Neural progenitor cell (in vitro differentiated cells): ENCODE measurements at regions not wholly inside any gene's neighbourhood (a gene's known extent, or its start where the extent isn't known, plus 50 kb on each side); places are given as distances from the start of the nearest gene placed in this dataset.

Experiments used
- DNase-seq: peaks from one replicate; pipeline ENCODE4 v3.0.0-alpha.2; 2016; ENCODE audit warnings: low spot score
- H2AFZ ChIP-seq: fragments of 200-600 bp; sonication (generic); replicated peaks from 2 replicates; pipeline ENCODE4 v1.6.1; 2016; ENCODE audit warnings: antibody characterized with exemption
- H3F3A ChIP-seq: fragments of 200-600 bp; sonication (generic); 2 replicates; pipeline ENCODE4 v1.6.1; 2016; ENCODE audit warnings: antibody characterized with exemption, low read depth
- H3K27ac ChIP-seq: fragments of 200-600 bp; sonication (generic); 2 replicates; pipeline ENCODE4 v1.5.1; 2016; ENCODE audit warnings: mild to moderate bottlenecking
- H3K27me3 ChIP-seq: fragments of 200-600 bp; sonication (generic); 2 replicates; pipeline ENCODE4 v1.6.1; 2016; ENCODE audit warnings: mild to moderate bottlenecking, moderate library complexity
- H3K36me3 ChIP-seq: fragments of 200-600 bp; sonication (generic); 2 replicates; pipeline ENCODE4 v1.5.1; 2016
- H3K4me1 ChIP-seq: fragments of 200-600 bp; sonication (generic); 2 replicates; pipeline ENCODE4 v1.6.1; 2016; ENCODE audit warnings: mixed run types
- H3K4me2 ChIP-seq: fragments of 200-600 bp; sonication (generic); 2 replicates; pipeline ENCODE4 v1.6.1; 2016
- H3K4me3 ChIP-seq: fragments of 200-600 bp; sonication (generic); 2 replicates; pipeline ENCODE4 v1.5.1; 2016
- H3K79me2 ChIP-seq: fragments of 200-600 bp; sonication (generic); 2 replicates; pipeline ENCODE4 v1.6.1; 2016; ENCODE audit warnings: low read depth
- H3K9ac ChIP-seq: fragments of 200-600 bp; sonication (generic); 2 replicates; pipeline ENCODE4 v1.6.1; 2016
- H3K9me3 ChIP-seq: fragments of 200-600 bp; sonication (generic); 2 replicates; pipeline ENCODE4 v1.5.1; 2016; ENCODE audit warnings: low read depth
- H4K20me1 ChIP-seq: fragments of 200-600 bp; sonication (generic); 2 replicates; pipeline ENCODE4 v1.6.1; 2016; ENCODE audit warnings: low read depth
- H3K27ac Mint-ChIP-seq: 3 replicates; pipeline ENCODE4 v1.8.0; 2021; ENCODE audit warnings: mixed read lengths
- H3K27me3 Mint-ChIP-seq: 2 replicates; pipeline ENCODE4 v1.8.0; 2022; ENCODE audit warnings: low read depth, mild to moderate bottlenecking, inconsistent platforms, moderate library complexity, mixed read lengths; ENCODE audit not compliant: insufficient read depth
- H3K36me3 Mint-ChIP-seq: 3 replicates; pipeline ENCODE4 v1.8.0; 2021; ENCODE audit warnings: mixed read lengths
- H3K4me1 Mint-ChIP-seq: 3 replicates; pipeline ENCODE4 v1.8.0; 2021; ENCODE audit warnings: mixed read lengths
- H3K4me3 Mint-ChIP-seq: 3 replicates; pipeline ENCODE4 v1.8.0; 2021; ENCODE audit warnings: mild to moderate bottlenecking, moderate library complexity, mixed read lengths
- H3K9me3 Mint-ChIP-seq: 3 replicates; pipeline ENCODE4 v1.8.0; 2020; ENCODE audit warnings: mixed read lengths
- CTCF ChIP-seq: fragments of 200-600 bp; sonication (generic); IDR thresholded peaks from 2 replicates; pipeline ENCODE4 v1.5.1; 2017; ENCODE audit warnings: antibody characterized with exemption, mild to moderate bottlenecking
- EZH2 ChIP-seq: fragments of 200-600 bp; sonication (generic); IDR thresholded peaks from 2 replicates; pipeline ENCODE4 v1.6.1; 2017; ENCODE audit warnings: antibody characterized with exemption, mild to moderate bottlenecking, moderate library complexity
- EZH2phosphoT487 ChIP-seq: fragments of 200-600 bp; sonication (generic); IDR thresholded peaks from 2 replicates; pipeline ENCODE4 v1.6.1; 2017; ENCODE audit warnings: antibody characterized with exemption

DNA sequence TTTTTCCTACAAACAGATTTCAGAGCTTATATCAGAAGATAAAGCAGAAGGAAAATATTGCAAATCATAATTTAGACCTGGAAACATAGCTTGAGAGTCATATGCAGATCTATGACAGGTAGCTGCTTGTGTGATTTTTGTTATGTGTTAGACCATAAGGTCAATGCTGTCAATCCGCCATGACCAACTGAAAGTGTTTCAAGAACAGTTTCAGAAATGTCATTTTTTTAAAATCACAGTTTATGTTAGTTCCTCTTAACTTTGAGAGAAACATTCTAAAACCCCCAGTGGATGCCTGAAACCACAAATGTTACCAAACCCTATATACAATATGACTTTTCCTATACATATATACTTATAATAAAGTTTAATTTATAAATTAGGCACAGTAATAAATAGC, 391.3 kb upstream of the FAM241A start:
- Histone ChIP-seq H3K9me3 (no peaks in the 10 kb centered on the region), H3K4me3 (no peak overlapping the region), H3K79me2 (no peaks in the 10 kb centered on the region), H2AFZ (no peak overlapping the region), H3K4me1 (no peaks in the 10 kb centered on the region), H4K20me1 (no peaks in the 10 kb centered on the region), H3K36me3 (no peaks in the 10 kb centered on the region), H3K27me3 (no peaks in the 10 kb centered on the region), H3K9ac (no peak overlapping the region), H3K27ac (no peak overlapping the region), H3K4me2 (no peak overlapping the region), H3F3A (no peaks in the 10 kb centered on the region)
- DNase-seq: no peak
- peaks cover 2% of the 10 kb centered on the region for H3K27me3 Mint-ChIP-seq
- TF ChIP-seq CTCF (no peak), EZH2 (no peak), EZH2phosphoT487 (no peak)
- no peaks in the 10 kb centered on the region for H3K4me1 Mint-ChIP-seq
- H3K4me3 Mint-ChIP-seq: no peak overlapping the region
- H3K9me3 Mint-ChIP-seq: no peaks in the 10 kb centered on the region
- H3K27ac Mint-ChIP-seq: no peak overlapping the region
- no peaks in the 10 kb centered on the region for H3K36me3 Mint-ChIP-seq

DNA sequence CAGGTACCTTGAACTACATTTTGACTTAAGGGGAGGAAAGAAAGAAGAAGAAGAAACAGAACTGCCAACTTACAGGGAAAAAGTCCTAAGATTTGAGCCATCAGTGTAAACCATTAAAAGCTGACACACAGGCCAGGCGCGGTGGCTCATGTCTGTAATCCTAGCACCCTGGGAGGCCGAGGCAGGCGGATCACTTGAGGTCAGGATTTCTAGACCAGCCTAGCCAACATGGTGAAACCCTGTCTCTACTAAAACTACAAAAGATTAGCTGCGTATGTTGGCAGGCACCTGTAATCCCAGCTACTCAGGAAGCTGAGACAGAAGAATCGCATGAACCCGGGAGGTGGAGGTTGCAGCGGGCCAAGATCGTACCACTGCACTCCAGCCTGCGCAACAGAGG, 389.7 kb upstream of the FAM241A start:
- no peaks in the 10 kb centered on the region for H3K27me3 Mint-ChIP-seq
- Histone ChIP-seq H3F3A (no peaks in the 10 kb centered on the region), H3K27me3 (no peaks in the 10 kb centered on the region), H4K20me1 (no peaks in the 10 kb centered on the region), H3K79me2 (no peaks in the 10 kb centered on the region), H3K9me3 (no peaks in the 10 kb centered on the region), H3K27ac (no peak overlapping the region), H3K36me3 (no peaks in the 10 kb centered on the region), H3K4me2 (no peak overlapping the region), H2AFZ (no peak overlapping the region), H3K9ac (no peak overlapping the region), H3K4me3 (no peak overlapping the region), H3K4me1 (no peaks in the 10 kb centered on the region)
- H3K27ac Mint-ChIP-seq: no peak overlapping the region
- H3K9me3 Mint-ChIP-seq: no peaks in the 10 kb centered on the region
- no peak for TF ChIP-seq EZH2
- no peak for TF ChIP-seq EZH2phosphoT487
- no peak for TF ChIP-seq CTCF
- peak; percentile 9 for DNase-seq
- no peak overlapping the region for H3K4me3 Mint-ChIP-seq
- H3K4me1 Mint-ChIP-seq: no peaks in the 10 kb centered on the region
- H3K36me3 Mint-ChIP-seq: no peaks in the 10 kb centered on the region

DNA sequence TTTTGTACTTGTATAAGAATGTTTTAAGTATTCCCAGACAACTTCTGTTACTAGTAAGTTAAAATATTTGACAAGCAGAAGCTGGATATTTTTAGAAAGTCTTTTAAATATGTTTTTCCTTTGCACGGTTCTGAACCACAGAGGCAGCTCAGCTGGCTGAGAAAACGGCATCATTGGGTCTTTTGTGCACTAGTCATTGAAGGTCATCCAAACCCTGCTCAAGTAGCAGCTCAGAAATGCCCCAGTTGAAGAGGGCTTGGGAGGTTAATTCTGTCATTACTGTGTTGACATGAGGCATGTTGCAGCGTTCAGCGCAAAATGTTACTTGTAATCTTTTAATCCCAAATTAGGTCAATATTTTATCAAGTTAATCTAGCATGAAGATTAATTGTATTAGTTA, 383.7 kb upstream of the FAM241A start:
- H3K9ac ChIP-seq: no peak overlapping the region
- no peaks in the 10 kb centered on the region for H4K20me1 ChIP-seq
- no peak overlapping the region for H3K4me3 Mint-ChIP-seq
- no peak overlapping the region for H3K4me3 ChIP-seq
- no peaks in the 10 kb centered on the region for H3K9me3 ChIP-seq
- no peaks in the 10 kb centered on the region for H3K79me2 ChIP-seq
- DNase-seq: peak; percentile 11
- H3K9me3 Mint-ChIP-seq: no peaks in the 10 kb centered on the region
- H3K36me3 ChIP-seq: no peaks in the 10 kb centered on the region
- TF ChIP-seq CTCF: no peak
- no peak for TF ChIP-seq EZH2
- TF ChIP-seq EZH2phosphoT487: no peak
- no peak overlapping the region for H2AFZ ChIP-seq
- H3K4me1 ChIP-seq: no peaks in the 10 kb centered on the region
- H3K27ac ChIP-seq: no peak overlapping the region
- no peak overlapping the region for H3K4me2 ChIP-seq
- H3K27me3 Mint-ChIP-seq: no peaks in the 10 kb centered on the region
- H3K27me3 ChIP-seq: no peaks in the 10 kb centered on the region
- H3K4me1 Mint-ChIP-seq: no peaks in the 10 kb centered on the region
- no peaks in the 10 kb centered on the region for H3K36me3 Mint-ChIP-seq
- no peak overlapping the region for H3K27ac Mint-ChIP-seq
- H3F3A ChIP-seq: no peaks in the 10 kb centered on the region

- no peaks in the 10 kb centered on the region for H3K36me3 Mint-ChIP-seq
- no peaks in the 10 kb centered on the region for H3F3A ChIP-seq
- H3K4me3 Mint-ChIP-seq: no peak overlapping the region
- H3K9me3 ChIP-seq: no peaks in the 10 kb centered on the region
- peak overlapping the region; percentile 35 for H2AFZ ChIP-seq
- TF ChIP-seq EZH2phosphoT487: no peak
- no peak overlapping the region for H3K9ac ChIP-seq
- peaks cover 3% of the 10 kb centered on the region for H3K27me3 Mint-ChIP-seq
- peaks cover 4% of the 10 kb centered on the region for H3K9me3 Mint-ChIP-seq
- H4K20me1 ChIP-seq: no peaks in the 10 kb centered on the region
- no peak overlapping the region for H3K4me3 ChIP-seq
- H3K27ac Mint-ChIP-seq: peak overlapping the region; percentile 8
- peaks cover 19% of the 10 kb centered on the region for H3K4me1 Mint-ChIP-seq
- peaks cover 5% of the 10 kb centered on the region for H3K4me1 ChIP-seq
- no peak overlapping the region for H3K27ac ChIP-seq
- H3K36me3 ChIP-seq: peaks cover 3% of the 10 kb centered on the region
- no peaks in the 10 kb centered on the region for H3K79me2 ChIP-seq
- no peak for DNase-seq
- no peaks in the 10 kb centered on the region for H3K27me3 ChIP-seq
- peak overlapping the region; percentile 7 for H3K4me2 ChIP-seq
These were observed 374.7 kb upstream of the FAM241A start for GRCh38 chr4:111770514-111770913.
